HG02759 (cell line): ENCODE measurements at regions not wholly inside any gene's neighbourhood (a gene's known extent, or its start where the extent isn't known, plus 50 kb on each side); places are given as distances from the start of the nearest gene placed in this dataset.

Source experiments
- ATAC-seq: cut with Tn5 transposase; IDR thresholded peaks from one replicate; pipeline ENCODE4 v1.9.1; 2021; ENCODE audit warnings: mild to moderate bottlenecking, moderate library complexity; ENCODE audit not compliant: unreplicated experiment

- no peak for ATAC-seq
Measured at GRCh38 chr18:68435581-68435980, 279.3 kb downstream of the TMX3 start.

DNA sequence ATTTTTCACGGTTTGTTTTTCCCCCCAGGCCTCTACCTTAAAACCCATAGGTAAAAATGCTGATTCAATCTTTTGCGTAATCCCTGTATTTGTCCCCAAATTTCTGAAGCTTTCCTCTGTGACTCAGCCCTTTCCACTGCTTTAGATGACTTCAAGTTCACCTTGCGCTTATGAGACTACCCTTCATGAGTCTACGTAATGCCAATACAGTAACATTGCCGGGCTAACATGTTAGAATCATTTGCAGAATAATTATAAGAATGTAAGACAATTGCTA, 283.0 kb downstream of the TMX3 start:
- no peak for ATAC-seq

DNA sequence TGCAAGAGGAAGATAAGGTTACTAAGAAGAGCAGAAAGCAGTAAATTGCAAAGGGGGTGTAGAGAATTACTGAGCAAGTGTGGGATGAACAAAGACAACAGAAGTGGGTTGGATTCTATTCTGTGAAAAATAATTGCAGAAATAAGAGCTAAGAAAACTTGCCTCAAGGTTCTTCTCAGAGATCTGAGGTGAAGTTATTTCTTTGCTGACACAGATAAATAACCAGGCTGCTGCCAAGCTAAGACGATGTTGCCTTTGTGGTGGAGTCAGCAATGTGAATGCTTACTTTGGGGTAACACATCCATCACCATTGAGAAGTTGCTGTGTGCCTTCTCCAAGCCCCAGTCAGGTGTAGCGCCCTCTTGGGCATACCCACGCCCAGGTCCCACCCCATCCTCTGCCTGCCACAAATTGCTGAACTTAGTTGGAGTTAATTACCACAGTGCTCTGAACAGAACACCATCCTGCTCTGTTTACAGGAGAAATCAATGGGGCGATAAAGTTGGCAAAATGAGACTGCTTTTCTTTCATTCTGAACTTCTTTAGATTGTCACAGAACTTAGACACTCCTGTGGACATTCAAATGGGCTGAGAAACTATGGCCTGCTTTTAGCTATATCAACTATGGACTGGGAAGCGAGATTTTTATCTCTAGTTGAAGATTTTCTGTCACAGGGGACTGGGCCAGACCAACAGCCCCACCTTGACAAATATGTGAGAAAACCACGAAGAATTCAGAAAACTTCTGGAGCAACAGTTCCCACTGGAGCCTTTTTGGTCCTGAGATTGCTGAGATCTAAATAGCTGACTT, 283.6 kb downstream of the TMX3 start:
- no peak for ATAC-seq

GRCh38 chr18:68429841-68430240, 285.1 kb downstream of the TMX3 start:
- ATAC-seq: no peak

DNA sequence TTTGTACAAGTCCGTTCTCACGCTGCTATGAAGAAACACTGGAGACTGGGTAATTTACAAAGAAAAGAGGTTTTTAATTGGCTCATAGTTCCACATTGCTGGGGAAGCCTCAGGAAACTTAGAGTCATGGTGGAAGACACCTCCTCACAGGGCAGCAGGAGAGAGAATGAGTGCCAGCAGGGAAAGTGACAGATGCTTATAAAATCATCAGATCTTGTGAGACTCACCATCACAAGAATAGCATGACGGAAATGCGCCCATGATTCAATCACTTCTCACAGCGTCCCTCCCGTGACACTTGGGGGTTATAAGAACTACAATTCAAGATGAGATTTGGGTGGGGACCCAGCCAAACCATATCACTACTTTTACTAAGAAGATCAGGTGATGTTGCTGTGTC, 285.8 kb downstream of the TMX3 start:
- ATAC-seq: no peak

GRCh38 chr18:68428661-68429060, 286.2 kb downstream of the TMX3 start:
- ATAC-seq: no peak

GRCh38 chr18:68427951-68428401, 286.9 kb downstream of the TMX3 start:
- ATAC-seq: no peak

GRCh38 chr18:68426731-68427315, 288.1 kb downstream of the TMX3 start:
- ATAC-seq: no peak

GRCh38 chr18:68418881-68419280, 296.0 kb downstream of the TMX3 start:
- no peak for ATAC-seq

DNA sequence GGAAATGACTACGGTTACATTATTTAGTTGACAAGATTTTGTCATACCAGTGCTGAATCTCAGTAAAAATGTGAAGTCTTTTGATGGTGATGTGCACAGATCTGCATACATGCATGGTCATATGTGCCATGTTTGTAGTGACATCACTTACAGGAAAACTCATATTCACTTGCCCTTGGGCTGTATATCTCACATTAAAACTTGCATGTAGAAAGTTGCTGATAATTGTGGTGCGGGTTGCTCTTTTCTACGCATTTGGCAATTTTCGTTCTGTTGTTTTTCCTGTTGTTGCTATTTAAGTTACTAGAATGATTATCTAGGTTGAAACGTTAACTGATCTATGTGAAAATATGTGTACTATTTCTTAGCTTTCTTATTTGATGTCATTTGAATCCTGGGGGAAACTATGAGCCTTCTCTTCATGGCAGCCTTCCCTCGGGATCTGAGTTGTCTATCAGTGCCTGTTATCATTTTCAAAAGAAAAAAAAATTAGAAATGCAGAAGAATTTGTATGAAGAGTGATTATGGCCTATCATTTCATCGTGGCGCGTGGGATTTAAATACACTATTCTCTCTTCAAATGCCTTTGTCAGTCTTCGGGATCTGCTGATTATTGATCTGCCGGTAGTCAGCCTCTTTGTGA, 296.6 kb downstream of the TMX3 start:
- ATAC-seq: no peak

DNA sequence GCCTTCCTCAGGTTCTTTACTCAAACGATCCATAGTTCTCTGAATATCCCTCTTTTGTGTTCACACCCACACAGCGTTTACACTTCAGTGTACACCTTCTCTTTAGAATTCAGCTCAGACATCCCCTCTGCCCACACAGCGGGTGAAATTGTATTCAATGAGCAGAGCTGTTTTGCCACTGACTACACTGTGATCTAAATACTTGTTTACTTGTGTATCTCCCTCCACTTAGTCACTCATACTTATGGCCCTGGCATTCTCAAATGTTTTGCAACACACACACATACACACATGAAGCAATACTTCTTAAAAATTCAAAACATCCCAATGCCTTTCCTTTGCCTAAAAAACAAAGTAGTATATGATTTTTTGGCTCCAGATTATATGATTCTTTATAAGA, 297.1 kb downstream of the TMX3 start:
- no peak for ATAC-seq

- no peak for ATAC-seq
Measured at GRCh38 chr18:68417166-68417799, 297.6 kb downstream of the TMX3 start.

GRCh38 chr18:68414407-68414806, 300.5 kb downstream of the TMX3 start:
- ATAC-seq: no peak

GRCh38 chr18:68409576-68409975, 305.3 kb downstream of the TMX3 start:
- ATAC-seq: no peak

DNA sequence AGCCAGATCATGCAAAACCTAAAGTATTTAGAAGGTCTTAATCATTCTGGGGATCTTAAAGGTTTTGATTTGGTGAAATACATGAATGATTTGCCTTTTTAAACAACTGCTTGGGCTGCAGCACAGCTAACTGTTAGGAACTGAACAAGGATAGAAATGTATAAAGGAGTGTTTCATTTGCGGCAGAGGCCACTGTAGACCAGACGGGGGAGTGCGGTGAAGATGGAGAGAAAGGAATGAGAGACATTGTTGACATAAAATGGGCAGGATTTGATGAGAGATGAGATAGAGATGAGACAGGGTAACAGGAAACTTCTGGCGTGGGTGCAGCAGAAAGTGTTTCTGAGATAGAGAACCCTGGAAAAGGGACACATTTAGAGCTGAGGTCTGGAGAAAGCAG, 308.1 kb downstream of the TMX3 start:
- no peak for ATAC-seq

DNA sequence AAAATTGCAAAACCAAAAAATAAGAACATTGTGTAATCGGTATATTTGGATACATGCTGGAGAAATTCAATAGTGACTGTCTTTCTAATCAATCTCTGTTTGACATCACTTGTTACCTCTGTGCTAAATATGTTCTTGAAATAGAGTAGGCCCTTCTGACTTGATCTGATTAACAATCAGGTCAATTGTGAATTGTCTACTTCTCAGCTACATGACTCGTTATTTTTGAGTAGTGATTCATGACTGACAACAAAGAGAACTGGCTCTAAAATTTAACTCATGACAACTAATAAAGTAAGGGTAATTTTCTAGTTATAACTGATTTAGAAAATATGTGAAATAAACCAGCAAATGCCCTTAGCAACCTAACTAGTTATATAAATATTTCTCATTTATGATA, 312.1 kb downstream of the TMX3 start:
- ATAC-seq: no peak

DNA sequence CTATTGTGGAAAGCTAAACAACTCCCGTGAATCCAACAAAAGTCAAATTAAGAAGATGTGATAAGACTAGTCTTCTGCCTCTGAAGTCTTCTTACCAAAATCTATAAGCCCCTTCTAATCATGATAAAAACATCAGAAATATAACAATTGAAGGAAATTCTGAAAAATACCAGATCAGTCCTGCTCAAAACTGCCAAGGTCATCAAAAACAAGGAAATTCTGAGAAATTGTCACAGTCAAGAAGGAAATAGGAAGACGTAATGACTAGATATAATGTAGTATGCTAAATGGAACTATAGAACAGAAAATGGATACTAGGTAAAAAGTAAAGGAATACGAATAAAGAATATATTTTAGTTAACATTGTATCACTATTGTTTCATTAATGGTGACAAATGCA, 314.0 kb downstream of the TMX3 start:
- ATAC-seq: no peak

DNA sequence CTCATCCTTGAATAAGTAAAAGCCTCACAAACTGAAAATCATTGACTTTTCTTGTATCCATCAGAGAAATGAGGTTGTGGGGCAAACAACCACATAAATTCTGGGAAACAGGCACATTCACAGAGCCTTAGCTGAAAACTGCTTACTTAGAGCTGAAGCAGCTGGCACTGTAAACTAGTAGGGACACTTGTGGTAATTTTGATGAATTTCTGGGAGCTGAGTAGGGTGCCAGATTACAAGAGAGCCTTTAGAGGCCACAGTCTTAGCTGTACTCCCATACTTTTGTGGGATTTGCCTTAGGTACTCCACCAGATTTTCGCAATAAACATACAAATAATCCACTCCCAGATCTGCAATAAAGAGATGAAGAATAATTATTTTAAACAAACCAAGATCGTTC, 315.2 kb downstream of the TMX3 start:
- no peak for ATAC-seq

GRCh38 chr18:68397241-68398035, 317.5 kb downstream of the TMX3 start:
- no peak for ATAC-seq

DNA sequence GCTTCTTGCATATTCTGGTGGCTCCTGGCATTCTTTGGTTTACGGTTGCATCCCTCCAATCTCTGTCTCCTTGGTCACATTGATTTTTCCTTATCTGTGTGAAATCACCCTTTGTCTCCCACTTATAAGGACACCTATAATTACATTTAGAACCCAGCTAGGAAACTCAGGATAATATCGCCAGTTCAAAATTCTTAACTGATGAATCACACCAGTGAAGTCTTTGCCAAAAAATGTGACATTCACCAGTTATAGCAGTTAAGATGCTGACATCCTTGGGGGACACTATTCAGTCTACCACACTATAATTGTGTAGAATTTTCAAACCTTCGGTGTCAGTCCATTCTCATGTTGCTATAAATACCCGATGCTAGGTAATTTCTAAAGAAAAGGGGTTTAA, 320.2 kb downstream of the TMX3 start:
- no peak for ATAC-seq

GRCh38 chr18:68391801-68392200, 323.1 kb downstream of the TMX3 start:
- ATAC-seq: no peak
